ENCODE measurements at regions not wholly inside any gene's neighbourhood (a gene's known extent, or its start where the extent isn't known, plus 50 kb on each side); places are given as distances from the start of the nearest gene placed in this dataset.

DNA sequence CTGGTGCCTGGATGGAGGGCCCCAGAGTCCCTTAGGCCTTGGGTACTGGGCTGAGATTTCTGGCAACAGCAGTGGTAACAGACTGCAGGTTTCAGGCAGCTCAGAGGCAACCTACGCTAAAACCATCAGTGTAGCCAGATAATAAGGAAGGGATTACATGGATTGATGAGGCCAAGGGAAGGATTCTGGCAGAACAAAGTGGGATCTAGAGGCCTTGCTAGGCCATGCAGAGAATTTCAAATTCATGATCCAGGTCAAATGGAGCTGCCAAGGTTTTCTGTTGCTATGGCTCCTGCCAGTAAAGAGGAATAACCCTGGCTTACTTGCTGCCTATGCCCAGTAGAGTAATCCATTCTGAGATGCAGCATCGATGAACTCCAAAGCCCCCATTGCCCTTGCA is 445.7 kb downstream of the ADRA2A start:
- no peak for DNase-seq

DNA sequence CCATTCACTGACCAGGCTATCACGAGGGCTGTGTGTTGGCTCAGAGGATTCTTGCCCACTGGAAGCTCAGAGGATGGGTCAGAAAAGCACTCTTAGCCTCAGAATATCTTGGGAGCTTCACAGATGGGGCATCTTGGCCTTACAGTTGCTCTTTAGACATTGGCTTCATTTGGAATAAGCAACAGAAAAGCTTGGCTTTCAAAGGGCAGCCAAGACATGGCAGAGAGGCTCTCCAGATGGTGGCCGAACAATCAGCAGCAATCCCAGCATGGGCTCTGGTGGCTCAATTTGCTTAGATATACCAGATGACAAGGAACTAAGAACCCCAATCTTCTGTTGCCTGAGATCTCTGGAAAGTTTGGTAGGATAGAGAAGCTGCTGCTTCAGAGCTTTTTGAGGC is 446.2 kb downstream of the ADRA2A start:
- no peak for DNase-seq

DNA sequence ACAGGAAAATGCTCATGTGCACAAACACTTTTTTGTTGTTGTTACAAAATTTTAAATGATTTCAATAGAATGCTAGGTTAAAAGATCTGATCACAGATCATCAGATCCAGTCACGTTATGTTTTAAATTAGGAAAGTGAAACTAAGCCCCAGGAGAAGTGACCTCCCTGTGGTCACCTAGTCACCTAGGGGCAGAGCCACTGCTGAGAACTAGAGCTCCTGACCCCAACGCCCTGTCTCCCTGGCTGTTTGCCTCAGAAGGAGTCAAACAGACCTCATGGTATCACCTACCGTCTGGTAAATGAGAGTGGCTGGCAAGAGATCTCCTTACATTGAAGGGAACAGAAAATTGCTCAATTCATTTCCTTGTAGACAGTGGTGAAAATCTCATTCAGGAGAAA is 447.3 kb downstream of the ADRA2A start:
- no peak for DNase-seq

GRCh38 chr10:111525696-111526095 is 448.9 kb downstream of the ADRA2A start:
- no peak for DNase-seq

GRCh38 chr10:111531690-111532089 is 454.9 kb downstream of the ADRA2A start:
- DNase-seq = no peak

DNA sequence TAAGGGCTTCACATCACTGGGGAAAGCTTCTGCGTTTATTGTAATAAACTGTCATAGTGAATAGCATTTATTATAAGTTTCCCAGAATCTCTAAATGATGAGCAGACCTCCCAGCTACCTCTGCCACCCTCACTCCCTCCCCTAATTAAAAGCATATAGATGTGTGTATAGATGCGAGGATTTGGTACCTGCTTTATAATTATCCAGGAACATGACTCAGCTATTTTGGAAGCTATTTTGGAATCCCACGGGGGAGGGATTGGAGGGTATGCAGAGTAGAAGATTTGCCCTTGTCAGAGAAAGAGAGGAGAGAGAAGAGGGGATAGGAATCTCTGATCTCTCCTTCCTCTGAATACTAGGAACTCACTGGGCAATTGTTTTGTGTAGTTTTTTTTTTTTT is 455.3 kb downstream of the ADRA2A start:
- no peak for DNase-seq

DNA sequence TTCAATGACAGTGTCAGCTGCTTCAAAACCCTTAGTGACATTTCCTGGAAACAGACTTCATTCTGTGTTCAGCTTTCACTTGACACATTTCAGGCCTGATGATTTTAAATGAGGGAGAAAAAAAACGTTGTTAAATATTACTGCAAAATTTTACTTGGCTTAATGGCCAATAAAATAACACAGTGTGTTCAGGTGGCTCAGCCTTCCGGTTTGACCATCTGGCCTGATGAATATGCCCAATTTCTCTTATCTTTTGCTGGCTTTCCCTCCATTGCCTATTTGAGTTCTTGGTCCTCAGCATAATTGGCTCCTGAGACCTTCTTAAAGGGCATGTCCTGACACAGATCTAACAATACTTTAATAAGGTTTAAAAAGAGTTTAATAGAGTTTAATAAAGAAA is 462.4 kb downstream of the ADRA2A start:
- no peak for DNase-seq

- no peak for DNase-seq
Observed at GRCh38 chr10:111543854-111544253, 467.0 kb downstream of the ADRA2A start.

DNA sequence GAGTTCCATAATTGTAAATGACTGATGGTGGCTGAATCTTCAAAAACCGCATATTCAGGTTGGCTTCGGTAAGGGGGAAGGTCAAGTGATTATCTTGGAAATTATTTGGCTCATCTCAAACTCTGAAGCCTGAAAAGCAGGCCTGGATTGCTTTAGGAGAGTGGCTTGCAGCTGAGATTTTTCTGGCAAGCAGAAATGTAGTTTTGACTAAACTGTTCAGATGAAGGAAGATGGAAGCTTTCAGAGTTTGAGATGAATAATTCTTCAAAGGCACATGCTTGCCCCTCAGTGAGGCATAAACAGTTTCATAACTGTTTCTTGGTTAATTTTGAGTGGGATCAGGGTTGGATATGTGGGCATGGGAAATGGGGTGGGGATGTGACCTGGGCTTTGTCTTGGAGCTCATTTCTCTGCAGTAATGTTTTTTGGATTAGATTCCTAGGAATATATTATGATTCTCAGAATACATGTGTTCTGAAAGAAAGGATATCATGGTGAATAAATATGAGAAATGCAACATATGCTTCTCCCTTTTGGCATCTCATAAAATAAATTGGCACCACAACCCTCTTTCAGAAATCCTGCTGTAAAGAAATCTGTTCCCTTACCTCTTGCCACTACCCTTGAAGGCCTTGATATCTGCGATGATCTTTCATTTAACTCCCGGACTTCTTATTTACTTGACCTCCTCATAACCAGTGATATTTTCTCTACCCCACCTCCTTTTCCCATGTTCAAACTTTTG is 469.2 kb downstream of the ADRA2A start:
- DNase-seq = no peak

GRCh38 chr10:111548084-111548726 is 471.4 kb downstream of the ADRA2A start:
- no peak for DNase-seq

GRCh38 chr10:111551001-111551400 is 474.2 kb downstream of the ADRA2A start:
- no peak for DNase-seq

DNA sequence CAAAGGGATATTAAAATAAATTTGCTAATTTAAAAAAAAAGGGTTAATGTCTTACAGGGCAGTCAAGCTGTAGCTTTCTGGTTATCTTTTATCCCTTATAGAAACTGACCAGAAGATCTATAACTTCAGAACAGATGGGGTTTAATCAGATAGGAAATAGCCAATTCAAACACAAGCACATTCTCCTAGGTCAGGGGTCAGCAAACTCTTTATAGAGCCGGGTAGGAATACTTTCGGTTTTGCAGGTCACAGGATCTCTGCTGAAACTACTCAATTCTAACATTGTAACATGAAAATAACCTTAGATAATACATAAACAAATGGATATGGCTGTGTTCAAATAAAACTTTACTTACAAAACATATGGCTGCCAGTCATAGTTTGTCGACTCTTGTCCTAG is 479.8 kb downstream of the ADRA2A start:
- no peak for DNase-seq

DNA sequence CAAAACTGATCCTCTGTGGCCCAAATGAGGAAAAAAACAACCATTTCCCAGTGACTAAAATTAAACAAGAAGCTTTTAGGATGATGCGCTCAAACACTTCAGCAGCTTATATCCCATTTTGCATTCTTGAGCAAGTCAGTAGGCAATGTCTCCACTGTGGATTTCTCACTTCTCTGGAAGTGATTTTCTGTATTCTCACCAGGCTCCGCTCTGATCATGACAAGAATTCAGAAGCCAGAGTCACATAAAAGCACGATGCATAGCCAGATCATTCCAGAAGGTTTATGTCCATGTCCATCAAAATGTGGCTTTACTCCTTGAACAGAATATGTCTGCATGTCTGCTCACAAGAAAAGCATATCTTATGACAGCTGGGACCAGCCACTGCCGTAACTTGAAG is 481.4 kb downstream of the ADRA2A start:
- DNase-seq = no peak

DNA sequence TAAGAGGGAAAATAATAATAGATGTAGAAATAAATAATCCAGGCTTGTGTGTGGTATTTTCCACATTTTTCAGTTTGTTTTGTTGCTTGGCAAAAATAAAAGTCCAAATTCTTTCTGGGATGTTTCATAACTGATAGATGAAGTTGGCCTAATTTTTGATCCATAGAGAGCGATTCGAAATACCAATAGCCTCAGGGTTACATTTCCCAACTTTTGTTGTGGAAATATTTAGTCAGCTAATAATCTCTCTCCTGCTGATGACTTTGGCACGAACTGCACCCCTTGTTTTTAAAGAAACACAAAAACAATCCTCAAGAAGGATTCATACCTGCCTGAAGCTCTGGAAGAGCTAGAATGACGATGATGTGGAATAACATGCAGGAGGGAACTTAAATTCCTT is 483.2 kb downstream of the ADRA2A start:
- no peak for DNase-seq

GRCh38 chr10:111561124-111561523 is 484.3 kb downstream of the ADRA2A start:
- DNase-seq = no peak

DNA sequence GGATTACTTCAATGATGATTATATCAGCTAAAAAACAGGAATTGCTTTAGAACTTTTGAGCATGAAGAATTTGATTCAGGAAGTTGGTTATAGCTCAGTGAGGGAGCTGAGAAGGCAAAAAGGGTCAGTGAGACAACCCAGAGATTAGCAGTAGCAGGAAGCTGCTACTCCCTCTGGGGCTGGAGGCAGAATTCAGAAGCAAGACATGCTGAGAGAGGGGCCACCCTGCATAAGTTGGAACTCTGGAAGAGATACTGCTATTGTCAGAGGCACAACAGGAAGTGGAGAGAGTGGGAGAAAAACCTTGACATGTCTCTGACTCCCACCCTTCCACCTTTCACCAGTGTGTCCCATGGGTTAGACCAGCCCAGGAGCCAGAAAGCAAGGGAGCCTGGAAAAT is 488.7 kb downstream of the ADRA2A start:
- DNase-seq = no peak

GRCh38 chr10:111578076-111578475 is 501.2 kb downstream of the ADRA2A start:
- no peak for DNase-seq

DNA sequence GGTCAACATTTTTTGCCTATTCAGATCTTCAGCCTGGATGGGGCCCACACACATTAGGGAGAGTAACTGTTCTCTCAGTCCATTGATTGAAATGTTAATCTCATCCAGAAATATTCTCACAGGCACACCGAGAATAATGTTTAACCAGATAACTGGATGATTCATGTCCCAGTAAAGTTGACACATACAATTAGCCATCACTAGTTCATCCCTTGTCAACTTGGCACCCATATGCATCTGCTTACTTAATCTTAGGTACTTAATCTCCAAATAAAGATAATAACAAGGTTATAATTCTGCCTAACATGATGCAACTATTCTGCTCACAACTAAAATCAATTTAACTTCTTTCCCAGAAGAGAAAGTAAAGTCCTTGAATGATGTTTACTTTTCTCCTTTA is 502.6 kb downstream of the ADRA2A start:
- no peak for DNase-seq

DNA sequence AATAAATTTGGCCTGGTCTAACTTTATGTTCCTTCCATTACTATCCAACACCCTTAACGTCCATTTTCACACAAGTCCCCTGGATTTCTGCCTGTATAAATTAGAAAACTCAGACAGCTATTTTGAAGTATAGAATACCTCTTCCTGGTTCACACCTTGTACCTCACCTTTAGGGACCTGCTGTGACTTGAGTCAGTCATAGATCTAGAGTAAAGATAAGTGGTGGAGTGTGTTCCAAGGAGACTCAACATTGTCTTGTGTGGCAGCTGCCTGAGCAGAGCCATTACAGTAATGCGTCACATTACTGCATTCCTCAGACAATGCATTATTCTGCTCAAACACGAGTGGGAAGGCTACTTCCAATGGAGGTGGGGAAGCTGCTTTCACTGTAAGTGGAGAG is 513.9 kb downstream of the ADRA2A start:
- DNase-seq = no peak

GRCh38 chr10:111593578-111593977 is 516.7 kb downstream of the ADRA2A start:
- no peak for DNase-seq

DNA sequence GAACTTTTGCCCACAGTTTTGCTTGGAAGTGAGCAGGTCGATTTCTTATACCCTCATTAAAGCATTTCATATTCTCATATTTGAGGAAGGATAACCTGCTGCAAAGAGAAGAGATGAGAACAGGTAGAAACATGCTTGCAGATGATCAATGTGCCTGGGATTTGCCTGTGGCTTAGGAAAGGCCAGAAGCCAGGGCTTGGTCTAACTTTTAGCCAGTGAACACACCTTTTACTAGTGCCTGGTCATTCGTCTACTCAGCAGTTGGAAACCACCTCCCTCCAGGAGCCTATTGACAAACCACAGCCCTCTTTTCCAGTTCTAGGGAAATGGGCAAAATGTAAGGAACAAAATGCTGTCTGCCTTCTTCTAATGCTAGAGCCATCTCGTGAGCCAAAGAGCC is 518.3 kb downstream of the ADRA2A start:
- DNase-seq = no peak

GRCh38 chr10:111598433-111599059 is 521.7 kb downstream of the ADRA2A start:
- DNase-seq = no peak

DNA sequence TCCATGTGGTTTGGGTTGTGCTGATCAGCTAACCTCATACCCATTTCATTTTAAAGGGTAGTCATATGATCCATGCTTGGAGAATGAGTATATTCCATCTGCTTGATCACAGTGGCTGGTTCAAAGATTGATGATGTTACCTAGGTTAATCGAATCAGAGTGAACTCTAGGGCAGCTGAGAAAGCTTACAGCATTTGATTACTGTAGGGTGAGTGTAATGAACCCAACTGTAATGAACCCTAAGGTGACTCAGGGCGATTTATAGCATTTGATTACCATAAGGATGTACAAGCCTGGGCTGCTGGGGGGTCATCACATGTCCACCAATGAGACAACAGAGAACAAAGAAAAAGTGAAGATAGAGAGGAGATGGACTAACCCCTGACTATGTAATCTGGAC is 523.1 kb downstream of the ADRA2A start:
- DNase-seq = no peak

DNA sequence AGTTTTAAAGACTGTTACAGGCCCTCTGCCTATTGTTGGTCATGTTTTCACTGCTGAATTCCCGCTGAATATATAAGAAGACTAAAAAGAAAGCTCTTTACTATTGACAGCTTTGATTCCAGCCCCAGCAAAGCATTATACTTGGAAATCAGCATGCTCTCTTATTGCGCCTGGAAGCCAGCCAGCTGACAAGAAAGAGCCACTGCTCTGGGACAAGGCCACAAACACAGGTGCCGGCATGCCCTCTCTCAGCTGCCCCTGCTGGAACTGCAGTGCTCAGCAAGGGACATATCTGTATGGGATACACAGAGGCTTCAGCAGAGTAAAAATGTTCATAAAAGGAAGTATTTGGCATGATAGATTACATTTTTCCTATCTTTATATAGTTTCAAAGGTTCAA is 523.9 kb downstream of the ADRA2A start:
- no peak for DNase-seq

DNA sequence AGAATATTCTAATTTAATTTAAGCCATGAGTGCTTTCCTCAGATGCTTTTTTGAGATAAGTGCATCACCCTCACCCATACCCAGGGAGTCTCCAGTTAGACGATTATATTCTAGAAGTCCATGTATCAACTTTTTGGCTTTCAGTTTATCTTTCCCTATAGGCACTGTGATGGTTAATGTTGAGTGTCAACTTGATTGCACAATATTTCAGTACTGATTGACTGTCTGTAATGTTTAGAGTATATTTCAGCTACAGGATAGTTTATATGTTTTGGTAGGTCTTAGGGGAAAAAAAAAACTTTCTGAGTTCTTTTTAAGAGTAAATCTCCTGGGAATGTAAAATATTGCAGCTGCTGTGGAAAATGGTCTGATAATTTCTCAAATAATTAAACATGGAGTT is 535.4 kb downstream of the ADRA2A start:
- no peak for DNase-seq
